K562 (cell line): ENCODE measurements at regions not wholly inside any gene's neighbourhood (a gene's known extent, or its start where the extent isn't known, plus 50 kb on each side); places are given as distances from the start of the nearest gene placed in this dataset.

Experiments used
- ATAC-seq: fragments of 200-7000 bp; cut with Tn5 transposase; 3 replicates; pipeline ENCODE4 v1.9.1; 2020; ENCODE audit warnings: moderate library complexity
- BruUV-seq: library from RNA; stranded (reverse); fragments of 400-500 nt; replicated peaks from 2 replicates; lab custom pipeline; 2021; lab: Mats Ljungman, UMichigan
- CTCF ChIA-PET: fragments of 300-600 bp; formaldehyde crosslinking; extraction: SDS; loops from one replicate; lab custom pipeline; 2021; ENCODE audit warnings: low intra/inter-chr PET ratio; lab: Yijun Ruan, JAX
- POLR2A ChIA-PET: fragments of 300-600, 350-650 bp; sonication (Branson Sonifier 250); formaldehyde crosslinking; extraction: SDS; loops from one replicate; lab custom pipeline; 2021; ENCODE audit warnings: antibody characterized with exemption, inconsistent platforms; lab: Yijun Ruan, JAX
- DNase-seq, 4 experiments: peaks; one replicate each; pipeline versions ENCODE4 v3.0.0 to v3.0.0-alpha.2; 2011 to 2018; ENCODE audit warnings: low spot score in 3 of 4, mixed read lengths in 3 of 4; ENCODE audit errors: extremely low read depth in 1 of 4
- FAIRE-seq: peaks from 2 replicates; lab custom pipeline; 2011; peaks lifted over from hg19 to GRCh38; lab: Jason Lieb, UNC
- H2AFZ ChIP-seq: 2 replicates; pipeline ENCODE4 v1.6.0; 2011; ENCODE audit warnings: low read depth, low read length, control low read depth, inconsistent platforms
- H3K27ac ChIP-seq: fragments of 200-600 bp; 3 replicates; pipeline ENCODE4 v1.8.0; 2011; ENCODE audit warnings: low read depth, mild to moderate bottlenecking, control low read depth, inconsistent platforms, low read length, moderate library complexity, mixed read lengths; ENCODE audit errors: extremely low read depth
- H3K27me3 ChIP-seq, 2 experiments: fragments of 300-600 bp in 1 of 2; 2 replicates in 1 of 2; 3 replicates in 1 of 2; pipeline versions ENCODE4 v1.6.0 to v1.8.0; 2011; ENCODE audit warnings: inconsistent platforms in 2 of 2, low read length in 2 of 2, mild to moderate bottlenecking in 1 of 2, mixed read lengths in 1 of 2, moderate library complexity in 1 of 2; ENCODE audit not compliant: control insufficient read depth in 2 of 2, insufficient read depth in 2 of 2
- H3K36me3 ChIP-seq: fragments of 300-600 bp; 3 replicates; pipeline ENCODE4 v1.8.0; 2011; ENCODE audit warnings: mild to moderate bottlenecking, low read length, inconsistent platforms; ENCODE audit not compliant: control insufficient read depth, insufficient read depth
- H3K4me1 ChIP-seq, 2 experiments: fragments of 200-600 bp in 1 of 2; replicated peaks in 1 of 2; 2 replicates in 1 of 2; 3 replicates in 1 of 2; pipeline versions ENCODE4 v1.5.1 to v1.8.0; 2011; ENCODE audit warnings: inconsistent platforms in 2 of 2, low read length in 2 of 2, mild to moderate bottlenecking in 1 of 2, mixed read lengths in 1 of 2, moderate library complexity in 1 of 2; ENCODE audit not compliant: control insufficient read depth in 2 of 2, insufficient read depth in 2 of 2
- H3K4me2 ChIP-seq: 2 replicates; pipeline ENCODE4 v1.6.1; 2011; ENCODE audit warnings: low read length, control low read depth, inconsistent platforms, mixed read lengths; ENCODE audit not compliant: insufficient read depth
- H3K4me3 ChIP-seq: fragments of 200-600 bp; sonication (generic), shearing (Covaris generic); 2 replicates; pipeline ENCODE4 v1.5.1; 2016; ENCODE audit warnings: control low read depth, inconsistent platforms
- H3K79me2 ChIP-seq: fragments of 200-600 bp; 3 replicates; pipeline ENCODE4 v1.8.0; 2011; ENCODE audit warnings: low read length, inconsistent platforms; ENCODE audit not compliant: control insufficient read depth, insufficient read depth
- H3K9ac ChIP-seq, 2 experiments: 2 replicates each; pipeline versions ENCODE4 v1.6.0 to v1.6.1; 2011; ENCODE audit warnings: low read depth in 2 of 2, low read length in 2 of 2, control low read depth in 1 of 2, inconsistent platforms in 1 of 2, mild to moderate bottlenecking in 1 of 2, mixed read lengths in 1 of 2; ENCODE audit not compliant: insufficient read depth in 1 of 2
- H3K9me1 ChIP-seq: one replicate; pipeline ENCODE4 v1.6.0; 2011; ENCODE audit warnings: inconsistent platforms, mild to moderate bottlenecking, low read length, moderate library complexity; ENCODE audit not compliant: control insufficient read depth, insufficient read depth
- H3K9me3 ChIP-seq: replicated peaks from 2 replicates; pipeline ENCODE4 v1.5.1; 2011; ENCODE audit warnings: low read depth, low read length, inconsistent platforms; ENCODE audit not compliant: control insufficient read depth, insufficient read depth
- H4K20me1 ChIP-seq: replicated peaks from 2 replicates; pipeline ENCODE4 v1.6.1; 2011; ENCODE audit warnings: low read length, inconsistent platforms, mixed read lengths; ENCODE audit not compliant: control insufficient read depth, insufficient read depth
- BCL6 ChIP-seq: fragments of 250-450 bp; sonication (Bioruptor Pico); IDR thresholded peaks from 2 replicates; pipeline ENCODE4 v1.4.0; 2020
- EP300 ChIP-seq: IDR thresholded peaks from 2 replicates; pipeline ENCODE4 v1.6.1; 2012; ENCODE audit warnings: low read length, improper control_type of control experiment
- FOXK2 ChIP-seq, 2 experiments: fragments of 450-650 bp; IDR thresholded peaks in 1 of 2; conservative IDR thresholded peaks in 1 of 2; 2 replicates each; pipeline ENCODE4 v1.6.1; 2016; ENCODE audit warnings: low read depth in 2 of 2, mild to moderate bottlenecking in 1 of 2
- HIVEP1 ChIP-seq: fragments of 250-450 bp; sonication (Bioruptor Pico); IDR thresholded peaks from 2 replicates; pipeline ENCODE4 v1.4.0; 2020; ENCODE audit warnings: mild to moderate bottlenecking
- HOXB6 ChIP-seq: fragments of 250-450 bp; sonication (Bioruptor Pico); IDR thresholded peaks from 2 replicates; pipeline ENCODE4 v1.5.1; 2022; ENCODE audit warnings: mild to moderate bottlenecking, borderline replicate concordance
- IFI16 ChIP-seq: fragments of 250-450 bp; sonication (Bioruptor Pico); IDR thresholded peaks from 2 replicates; pipeline ENCODE4 v2.1.2; 2022; ENCODE audit warnings: mild to moderate bottlenecking, inconsistent platforms
- NKRF ChIP-seq: fragments of 450-650 bp; IDR thresholded peaks from 2 replicates; pipeline ENCODE4 v1.6.1; 2016; ENCODE audit warnings: borderline replicate concordance
- NR2F6 ChIP-seq: fragments of 450-650 bp; formaldehyde crosslinking; IDR thresholded peaks from 2 replicates; pipeline ENCODE4 v1.4.0; 2020; ENCODE audit warnings: mild to moderate bottlenecking
- OTX1 ChIP-seq: fragments of 450-650 bp; formaldehyde crosslinking; IDR thresholded peaks from 2 replicates; pipeline ENCODE4 v1.4.0; 2022; ENCODE audit warnings: mild to moderate bottlenecking
- RBM34 ChIP-seq: fragments of 200-400 bp; formaldehyde crosslinking; IDR thresholded peaks from 2 replicates; pipeline ENCODE4 v1.6.1; 2018; ENCODE audit warnings: low read length, borderline replicate concordance; ENCODE audit not compliant: insufficient read depth
- WHSC1 ChIP-seq: IDR thresholded peaks from one replicate; pipeline ENCODE4 v1.6.1; 2012; ENCODE audit warnings: low read length, control low read depth, inconsistent platforms
- ZBTB2 ChIP-seq: fragments of 450-650 bp; IDR thresholded peaks from 2 replicates; pipeline ENCODE4 v1.6.1; 2016; ENCODE audit warnings: antibody characterized with exemption
- ZNF197 ChIP-seq: fragments of 200-800 bp; sonication (Bioruptor generic); IDR thresholded peaks from 2 replicates; pipeline ENCODE4 v1.6.1; 2016; ENCODE audit warnings: low read depth, missing genetic modification characterization, missing compliant biosample characterization
- ZNF75A ChIP-seq: fragments of 450-650 bp; formaldehyde crosslinking; IDR thresholded peaks from 2 replicates; pipeline ENCODE4 v1.4.0; 2020; ENCODE audit warnings: mild to moderate bottlenecking
- ZNF778 ChIP-seq: fragments of 450-650 bp; formaldehyde crosslinking; IDR thresholded peaks from 2 replicates; pipeline ENCODE4 v1.4.0; 2020; ENCODE audit warnings: mild to moderate bottlenecking, moderate library complexity
- WGBS: fragments of 100-300 bp; shearing (Covaris generic); methylation state at CpG from one replicate; pipeline ENCODE4 v1.1.6; 2016; ENCODE audit warnings: low coverage, mixed read lengths; ENCODE audit not compliant: insufficient coverage; ENCODE audit errors: missing lambda C conversion rate; 5-methylcytosine and 5-hydroxymethylcytosine counted together
- in situ Hi-C: fragments of 300-500 bp; cut with MboI; formaldehyde crosslinking; loops from 4 replicates; pipeline ENCODE4 v1.15.0; 2018; ENCODE audit warnings: inconsistent platforms, mixed read lengths
- intact Hi-C: fragments of 100-400 bp; cut with micrococcal nuclease; formaldehyde crosslinking; loops from 2 replicates; pipeline ENCODE4 v1.14.2; 2022
- TF ChIP-seq, protein P1 (sequence below), 2 experiments: fragments of 450-650 bp; IDR thresholded peaks; 2 replicates each; pipeline ENCODE4 v1.6.1; 2016
- TF ChIP-seq, protein P2 (sequence below): fragments of 250-450 bp; sonication (Bioruptor Pico); IDR thresholded peaks from 2 replicates; pipeline ENCODE4 v1.8.0; 2022; ENCODE audit warnings: inconsistent platforms
- TF ChIP-seq, protein P3 (sequence below): sonication (generic); formaldehyde crosslinking; IDR thresholded peaks from 2 replicates; pipeline ENCODE4 v1.8.0; 2022; ENCODE audit warnings: missing genetic modification reagents, mild to moderate bottlenecking, moderate library complexity, borderline replicate concordance

- Histone ChIP-seq H3K27ac (no peak overlapping the region), H2AFZ (no peak overlapping the region), H3K9ac (no peak overlapping the region), H3K27me3 (no peaks in the 10 kb centered on the region), H3K36me3 (no peaks in the 10 kb centered on the region), H4K20me1 (no peaks in the 10 kb centered on the region), H3K4me2 (no peak overlapping the region), H3K9me3 (no peaks in the 10 kb centered on the region), H3K4me1 (no peaks in the 10 kb centered on the region), H3K79me2 (no peaks in the 10 kb centered on the region), H3K4me3 (no peak overlapping the region), H3K9me1 (no peaks in the 10 kb centered on the region)
- POLR2A ChIA-PET = no interaction called here
- no peak for ATAC-seq
- in situ Hi-C loops (no loop called here), intact Hi-C loops (no loop called here)
- CTCF ChIA-PET = no interaction called here
- DNase-seq = no peak
- 0% methylated on average over 2 of the region's 2 CpGs for WGBS
- BruUV-seq = no TSS peak
- FAIRE-seq = no peak
- TF ChIP-seq ZNF778 (no peak), ZBTB2 (no peak), RBM34 (no peak), NR2F6 (CRISPR knock-in tag) (no peak), HOXB6 (CRISPR knock-in tag) (no peak), IFI16 (CRISPR knock-in tag) (no peak), BCL6 (CRISPR knock-in tag) (no peak), ZNF197 (no peak), FOXK2 (conservative IDR thresholded peaks at IDR 0.05 in 1 of 2, IDR thresholded peaks at IDR 0.05 in 1 of 2; ENCODE audit: low read depth in 2 of 2) (no peak), HIVEP1 (CRISPR knock-in tag) (no peak), ZNF75A (CRISPR knock-in tag) (no peak), OTX1 (CRISPR knock-in tag) (no peak), WHSC1 (no peak), NKRF (no peak), EP300 (no peak)
- TF ChIP-seq, protein P1, sequence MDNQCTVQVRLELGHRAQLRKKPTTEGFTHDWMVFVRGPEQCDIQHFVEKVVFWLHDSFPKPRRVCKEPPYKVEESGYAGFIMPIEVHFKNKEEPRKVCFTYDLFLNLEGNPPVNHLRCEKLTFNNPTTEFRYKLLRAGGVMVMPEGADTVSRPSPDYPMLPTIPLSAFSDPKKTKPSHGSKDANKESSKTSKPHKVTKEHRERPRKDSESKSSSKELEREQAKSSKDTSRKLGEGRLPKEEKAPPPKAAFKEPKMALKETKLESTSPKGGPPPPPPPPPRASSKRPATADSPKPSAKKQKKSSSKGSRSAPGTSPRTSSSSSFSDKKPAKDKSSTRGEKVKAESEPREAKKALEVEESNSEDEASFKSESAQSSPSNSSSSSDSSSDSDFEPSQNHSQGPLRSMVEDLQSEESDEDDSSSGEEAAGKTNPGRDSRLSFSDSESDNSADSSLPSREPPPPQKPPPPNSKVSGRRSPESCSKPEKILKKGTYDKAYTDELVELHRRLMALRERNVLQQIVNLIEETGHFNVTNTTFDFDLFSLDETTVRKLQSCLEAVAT (IDR thresholded peaks at IDR 0.05) = no peak
- TF ChIP-seq, protein P2, sequence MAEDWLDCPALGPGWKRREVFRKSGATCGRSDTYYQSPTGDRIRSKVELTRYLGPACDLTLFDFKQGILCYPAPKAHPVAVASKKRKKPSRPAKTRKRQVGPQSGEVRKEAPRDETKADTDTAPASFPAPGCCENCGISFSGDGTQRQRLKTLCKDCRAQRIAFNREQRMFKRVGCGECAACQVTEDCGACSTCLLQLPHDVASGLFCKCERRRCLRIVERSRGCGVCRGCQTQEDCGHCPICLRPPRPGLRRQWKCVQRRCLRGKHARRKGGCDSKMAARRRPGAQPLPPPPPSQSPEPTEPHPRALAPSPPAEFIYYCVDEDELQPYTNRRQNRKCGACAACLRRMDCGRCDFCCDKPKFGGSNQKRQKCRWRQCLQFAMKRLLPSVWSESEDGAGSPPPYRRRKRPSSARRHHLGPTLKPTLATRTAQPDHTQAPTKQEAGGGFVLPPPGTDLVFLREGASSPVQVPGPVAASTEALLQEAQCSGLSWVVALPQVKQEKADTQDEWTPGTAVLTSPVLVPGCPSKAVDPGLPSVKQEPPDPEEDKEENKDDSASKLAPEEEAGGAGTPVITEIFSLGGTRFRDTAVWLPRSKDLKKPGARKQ (CRISPR knock-in tag) = no peak
- TF ChIP-seq, protein P3, sequence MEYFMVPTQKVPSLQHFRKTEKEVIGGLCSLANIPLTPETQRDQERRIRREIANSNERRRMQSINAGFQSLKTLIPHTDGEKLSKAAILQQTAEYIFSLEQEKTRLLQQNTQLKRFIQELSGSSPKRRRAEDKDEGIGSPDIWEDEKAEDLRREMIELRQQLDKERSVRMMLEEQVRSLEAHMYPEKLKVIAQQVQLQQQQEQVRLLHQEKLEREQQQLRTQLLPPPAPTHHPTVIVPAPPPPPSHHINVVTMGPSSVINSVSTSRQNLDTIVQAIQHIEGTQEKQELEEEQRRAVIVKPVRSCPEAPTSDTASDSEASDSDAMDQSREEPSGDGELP (CRISPR knock-in tag) = no peak
Observed at GRCh38 chr4:101724093-101724492, 66.4 kb upstream of the BANK1 start.
